OCI-LY3 (cell line): ENCODE measurements at regions not wholly inside any gene's neighbourhood (a gene's known extent, or its start where the extent isn't known, plus 50 kb on each side); places are given as distances from the start of the nearest gene placed in this dataset.

ENCODE experiments used
- CTCF ChIP-seq: fragments of 200-600, 300-600 bp; sonication (generic); IDR thresholded peaks from 2 replicates; pipeline ENCODE4 v1.5.1; 2014; ENCODE audit warnings: antibody characterized with exemption, low read length, low read depth
- EZH2phosphoT487 ChIP-seq: fragments of 200-600 bp; shearing (Covaris generic); IDR thresholded peaks from 2 replicates; pipeline ENCODE4 v1.6.1; 2018; ENCODE audit warnings: antibody characterized with exemption, mixed run types, low read depth

GRCh38 chr18:40949114-40949950, 1005.7 kb upstream of the PIK3C3 start:
- no peak for TF ChIP-seq CTCF
- TF ChIP-seq EZH2phosphoT487: no peak
